ENCODE measurements at regions not wholly inside any gene's neighbourhood (a gene's known extent, or its start where the extent isn't known, plus 50 kb on each side); places are given as distances from the start of the nearest gene placed in this dataset.
A peak's percentile ranks its signal among the peaks of the same experiment; 100 is the strongest.
"Not testable (repeated sequence)": the region's sequence is repeated elsewhere in the genome, so short reads cannot be mapped to it uniquely, and the experiment has no call there.

- DNase-seq (ENCODE audit: low spot score) = no peak
Measured at GRCh38 chr1:213585402-213585801, 402.4 kb upstream of the PROX1 start.

- no peak for DNase-seq (ENCODE audit: low spot score)
Measured at GRCh38 chr1:213585959-213586586, 401.7 kb upstream of the PROX1 start.

GRCh38 chr1:213586587-213586972 is 401.2 kb upstream of the PROX1 start:
- DNase-seq (ENCODE audit: low spot score) = no peak

GRCh38 chr1:213596729-213597128 is 391.0 kb upstream of the PROX1 start:
- no peak for DNase-seq (ENCODE audit: low spot score)

GRCh38 chr1:213598263-213598662 is 389.5 kb upstream of the PROX1 start:
- no peak for DNase-seq (ENCODE audit: low spot score)

GRCh38 chr1:213600879-213601278 is 386.9 kb upstream of the PROX1 start:
- no peak for DNase-seq (ENCODE audit: low spot score)

GRCh38 chr1:213601705-213602104 is 386.1 kb upstream of the PROX1 start:
- DNase-seq (ENCODE audit: low spot score) = not testable (repeated sequence)

- DNase-seq (ENCODE audit: low spot score) = no peak
Measured at GRCh38 chr1:213602796-213603486, 384.8 kb upstream of the PROX1 start.

- no peak for DNase-seq (ENCODE audit: low spot score)
Measured at GRCh38 chr1:213604477-213604876, 383.3 kb upstream of the PROX1 start.

- no peak for DNase-seq (ENCODE audit: low spot score)
Measured at GRCh38 chr1:213605732-213606131, 382.0 kb upstream of the PROX1 start.

- no peak for DNase-seq (ENCODE audit: low spot score)
Measured at GRCh38 chr1:213606252-213606820, 381.4 kb upstream of the PROX1 start.

- no peak for DNase-seq (ENCODE audit: low spot score)
Measured at GRCh38 chr1:213613549-213613948, 374.2 kb upstream of the PROX1 start.

- DNase-seq (ENCODE audit: low spot score) = peak; percentile 40
Measured at GRCh38 chr1:213615226-213615916, 372.4 kb upstream of the PROX1 start.

- DNase-seq (ENCODE audit: low spot score) = no peak
Measured at GRCh38 chr1:213617133-213617532, 370.6 kb upstream of the PROX1 start.

- DNase-seq (ENCODE audit: low spot score) = no peak
Measured at GRCh38 chr1:213618094-213618493, 369.7 kb upstream of the PROX1 start.

GRCh38 chr1:213619026-213619425 is 368.7 kb upstream of the PROX1 start:
- DNase-seq (ENCODE audit: low spot score) = no peak

- no peak for DNase-seq (ENCODE audit: low spot score)
Measured at GRCh38 chr1:213621077-213621476, 366.7 kb upstream of the PROX1 start.

- DNase-seq (ENCODE audit: low spot score) = no peak
Measured at GRCh38 chr1:213622365-213623063, 365.3 kb upstream of the PROX1 start.

- DNase-seq (ENCODE audit: low spot score) = no peak
Measured at GRCh38 chr1:213623064-213623581, 364.6 kb upstream of the PROX1 start.

GRCh38 chr1:213623862-213624261 is 363.9 kb upstream of the PROX1 start:
- DNase-seq (ENCODE audit: low spot score) = no peak

- DNase-seq (ENCODE audit: low spot score) = not testable (repeated sequence)
Measured at GRCh38 chr1:213636778-213637177, 351.0 kb upstream of the PROX1 start.

- DNase-seq (ENCODE audit: low spot score) = no peak
Measured at GRCh38 chr1:213641312-213641711, 346.5 kb upstream of the PROX1 start.
